Uterus (tissue), 2 donors: ENCODE measurements at regions not wholly inside any gene's neighbourhood (a gene's known extent, or its start where the extent isn't known, plus 50 kb on each side); places are given as distances from the start of the nearest gene placed in this dataset.

Experiments
- CTCF ChIP-seq, 4 experiments: fragments of 200-600 bp in 2 of 4; fragments of 450-650 bp in 2 of 4; sonication (generic) in 2 of 4; IDR thresholded peaks; one replicate each; pipeline ENCODE4 v1.5.1; 2016 to 2019; ENCODE audit warnings: antibody characterized with exemption in 4 of 4, mild to moderate bottlenecking in 2 of 4, moderate library complexity in 1 of 4
- POLR2A ChIP-seq, 2 donors: fragments of 450-650 bp; IDR thresholded peaks; one replicate each; pipeline ENCODE4 v1.6.1; 2016; ENCODE audit warnings: antibody characterized with exemption in 2 of 2, mild to moderate bottlenecking in 1 of 2, moderate library complexity in 1 of 2

GRCh38 chr12:69129017-69129416 lies 110.4 kb upstream of the CPSF6 start:
- TF ChIP-seq CTCF (IDR thresholded peaks at IDR 0.05) (no peak), POLR2A (IDR thresholded peaks at IDR 0.05) (no peak)
